ENCODE measurements at regions not wholly inside any gene's neighbourhood (a gene's known extent, or its start where the extent isn't known, plus 50 kb on each side); places are given as distances from the start of the nearest gene placed in this dataset.
"Not testable (repeated sequence)": the region's sequence is repeated elsewhere in the genome, so short reads cannot be mapped to it uniquely, and the experiment has no call there.

DNA sequence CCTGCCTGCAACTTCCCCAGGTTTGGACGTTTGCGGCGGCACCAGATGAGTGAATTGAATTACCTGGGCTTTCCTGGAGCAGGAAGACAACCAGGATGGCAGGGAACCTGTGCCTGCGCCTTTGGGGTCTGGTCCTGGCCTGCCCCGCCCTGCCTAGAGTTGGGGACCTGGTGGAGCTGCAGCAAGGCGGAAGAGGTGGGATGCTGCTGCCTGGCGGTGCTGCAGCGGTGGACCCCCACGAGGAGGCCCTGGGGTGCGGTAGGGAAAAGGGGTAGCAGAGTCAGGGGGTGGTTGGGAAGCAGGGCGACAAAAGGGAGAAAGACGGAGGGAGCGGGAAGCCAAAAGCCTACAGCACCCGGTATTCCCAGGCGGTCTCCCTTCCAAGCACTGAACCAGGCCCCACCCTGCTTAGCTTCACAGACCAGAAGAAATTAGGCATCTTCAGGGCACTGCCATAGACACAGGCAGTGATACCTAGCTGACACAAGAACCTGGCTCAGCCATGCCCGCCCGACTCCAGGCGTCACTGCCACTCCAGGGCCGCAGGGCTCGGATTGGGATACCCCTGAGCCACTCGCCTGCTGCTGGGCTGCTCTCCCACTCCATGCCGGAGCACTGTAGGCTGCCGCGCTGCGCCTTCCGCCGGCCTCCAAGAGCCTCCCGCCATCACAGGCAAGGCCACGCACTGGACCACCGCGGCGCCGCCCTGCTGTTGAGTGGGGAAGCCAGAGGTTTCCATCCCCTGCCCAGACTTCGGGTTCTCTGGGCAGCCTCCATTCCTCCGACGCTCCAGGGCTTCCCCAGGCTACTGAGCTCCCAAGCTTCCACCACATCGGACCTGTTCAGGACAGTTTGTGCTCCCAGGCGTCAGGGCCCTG is 155.2 kb upstream of the ALG10B start:
- in situ Hi-C loops (cut with MboI; ENCODE audit: low pct_unique_long_range_greater_than_20kb, low sequenced_read_pairs, unreplicated experiment): no loop called here
- peak; percentile 12 for DNase-seq (ENCODE audit: low spot score)
- TF ChIP-seq, protein P1, sequence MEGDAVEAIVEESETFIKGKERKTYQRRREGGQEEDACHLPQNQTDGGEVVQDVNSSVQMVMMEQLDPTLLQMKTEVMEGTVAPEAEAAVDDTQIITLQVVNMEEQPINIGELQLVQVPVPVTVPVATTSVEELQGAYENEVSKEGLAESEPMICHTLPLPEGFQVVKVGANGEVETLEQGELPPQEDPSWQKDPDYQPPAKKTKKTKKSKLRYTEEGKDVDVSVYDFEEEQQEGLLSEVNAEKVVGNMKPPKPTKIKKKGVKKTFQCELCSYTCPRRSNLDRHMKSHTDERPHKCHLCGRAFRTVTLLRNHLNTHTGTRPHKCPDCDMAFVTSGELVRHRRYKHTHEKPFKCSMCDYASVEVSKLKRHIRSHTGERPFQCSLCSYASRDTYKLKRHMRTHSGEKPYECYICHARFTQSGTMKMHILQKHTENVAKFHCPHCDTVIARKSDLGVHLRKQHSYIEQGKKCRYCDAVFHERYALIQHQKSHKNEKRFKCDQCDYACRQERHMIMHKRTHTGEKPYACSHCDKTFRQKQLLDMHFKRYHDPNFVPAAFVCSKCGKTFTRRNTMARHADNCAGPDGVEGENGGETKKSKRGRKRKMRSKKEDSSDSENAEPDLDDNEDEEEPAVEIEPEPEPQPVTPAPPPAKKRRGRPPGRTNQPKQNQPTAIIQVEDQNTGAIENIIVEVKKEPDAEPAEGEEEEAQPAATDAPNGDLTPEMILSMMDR (IDR thresholded peaks at IDR 0.05; ENCODE audit: extremely low read depth, insufficient read depth, missing control alignments): no peak

DNA sequence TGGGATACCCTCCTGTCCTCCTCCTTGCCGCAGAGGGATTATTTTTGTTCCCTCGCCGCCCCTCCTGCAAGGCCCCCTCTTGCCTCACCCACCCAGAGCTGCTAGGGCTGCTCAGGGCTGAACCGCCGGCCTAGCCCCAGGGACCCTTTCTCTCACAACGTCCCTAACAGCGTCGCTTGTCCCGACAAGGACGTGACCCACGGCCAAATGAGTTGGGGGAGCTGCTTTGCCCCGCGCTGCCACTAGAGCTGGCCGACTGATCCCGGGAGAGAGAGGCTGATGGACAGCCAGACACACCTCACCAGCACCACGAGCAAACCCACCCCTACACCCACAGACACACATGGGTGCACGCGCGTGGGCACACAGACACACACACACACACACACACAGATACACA is 154.6 kb upstream of the ALG10B start:
- in situ Hi-C loops (cut with MboI; ENCODE audit: low pct_unique_long_range_greater_than_20kb, low sequenced_read_pairs, unreplicated experiment): no loop called here
- DNase-seq (ENCODE audit: low spot score): no peak
- TF ChIP-seq, protein P1 (IDR thresholded peaks at IDR 0.05; ENCODE audit: extremely low read depth, insufficient read depth, missing control alignments): no peak

DNA sequence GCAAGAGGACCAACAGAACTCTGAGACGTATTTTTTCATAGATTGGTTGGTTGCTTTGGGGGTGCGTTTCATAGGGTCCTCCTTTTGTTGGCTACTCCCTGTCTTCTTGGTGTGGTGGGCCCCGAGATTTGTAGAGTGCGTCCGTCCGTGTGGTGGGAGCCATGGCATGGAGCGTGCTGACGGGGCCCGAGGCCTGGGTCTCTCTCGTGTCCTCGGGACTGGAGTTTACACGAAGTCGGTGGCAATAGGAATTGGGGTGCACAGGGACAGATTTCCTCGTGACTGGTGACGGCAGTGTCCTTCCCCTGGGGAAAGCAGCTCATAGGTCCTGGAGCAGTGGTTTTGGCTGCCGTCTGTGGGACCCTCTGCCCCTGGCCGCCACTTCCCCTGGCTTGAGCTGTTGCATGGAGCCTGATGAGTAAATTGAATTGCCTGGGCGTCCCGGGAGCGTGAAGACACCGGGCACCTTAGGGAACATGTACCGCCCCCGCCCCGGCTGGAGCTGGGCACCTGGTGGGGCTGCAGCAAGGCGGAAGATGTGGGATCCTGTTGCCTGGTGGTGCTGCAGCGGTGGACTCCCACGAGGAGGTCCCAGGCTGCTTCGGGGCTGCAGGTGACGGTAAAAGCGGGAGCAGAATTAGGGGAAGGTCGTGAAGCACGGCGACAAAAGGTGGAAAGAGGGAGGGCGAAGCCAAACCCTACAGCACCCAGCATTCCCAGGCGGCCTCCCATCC is 153.7 kb upstream of the ALG10B start:
- TF ChIP-seq, protein P1 (IDR thresholded peaks at IDR 0.05; ENCODE audit: extremely low read depth, insufficient read depth, missing control alignments): no peak
- DNase-seq (ENCODE audit: low spot score): no peak
- in situ Hi-C loops (cut with MboI; ENCODE audit: low pct_unique_long_range_greater_than_20kb, low sequenced_read_pairs, unreplicated experiment): no loop called here

DNA sequence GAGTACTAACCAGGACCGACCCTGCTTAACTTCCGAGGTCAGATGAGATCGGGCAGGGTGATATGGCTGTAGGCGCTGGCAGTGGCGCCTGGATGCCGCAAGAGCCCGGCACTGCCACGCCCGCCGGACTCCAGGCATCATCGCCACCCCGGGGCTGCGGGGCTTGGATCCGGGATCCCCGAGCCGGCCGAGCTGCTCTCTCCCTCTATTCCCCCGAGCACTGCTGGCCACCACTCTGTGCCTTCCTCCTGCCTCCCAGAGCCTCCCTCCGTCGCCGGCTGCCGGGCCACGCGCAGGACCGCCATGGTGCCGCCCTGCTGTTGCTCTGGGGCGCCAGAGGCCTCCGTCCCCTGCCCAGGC is 153.2 kb upstream of the ALG10B start:
- in situ Hi-C loops (cut with MboI; ENCODE audit: low pct_unique_long_range_greater_than_20kb, low sequenced_read_pairs, unreplicated experiment): no loop called here
- no peak for DNase-seq (ENCODE audit: low spot score)
- TF ChIP-seq, protein P1 (IDR thresholded peaks at IDR 0.05; ENCODE audit: extremely low read depth, insufficient read depth, missing control alignments): no peak

DNA sequence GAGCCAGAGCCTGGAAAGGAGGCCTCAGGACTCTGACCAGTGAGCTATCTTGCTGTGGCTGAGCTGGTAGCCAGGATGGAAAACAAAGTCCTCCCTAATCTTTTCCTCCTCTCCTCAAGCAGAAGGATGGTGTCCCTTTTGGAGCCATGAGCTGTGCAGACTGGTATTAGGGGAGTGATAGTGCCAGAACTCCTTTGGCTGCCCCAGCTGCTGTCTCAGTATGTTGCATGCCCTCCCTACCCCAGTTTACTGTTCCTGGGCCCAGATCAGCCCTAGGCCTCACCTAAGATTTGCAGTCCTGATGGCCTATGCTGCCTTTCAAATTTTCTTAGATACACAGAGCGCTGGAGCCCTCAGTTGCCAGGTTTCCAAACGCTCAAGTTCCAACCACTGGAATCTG is 150.3 kb upstream of the ALG10B start:
- TF ChIP-seq, protein P1 (IDR thresholded peaks at IDR 0.05; ENCODE audit: extremely low read depth, insufficient read depth, missing control alignments): no peak
- in situ Hi-C loops (cut with MboI; ENCODE audit: low pct_unique_long_range_greater_than_20kb, low sequenced_read_pairs, unreplicated experiment): no loop called here
- DNase-seq (ENCODE audit: low spot score): no peak

DNA sequence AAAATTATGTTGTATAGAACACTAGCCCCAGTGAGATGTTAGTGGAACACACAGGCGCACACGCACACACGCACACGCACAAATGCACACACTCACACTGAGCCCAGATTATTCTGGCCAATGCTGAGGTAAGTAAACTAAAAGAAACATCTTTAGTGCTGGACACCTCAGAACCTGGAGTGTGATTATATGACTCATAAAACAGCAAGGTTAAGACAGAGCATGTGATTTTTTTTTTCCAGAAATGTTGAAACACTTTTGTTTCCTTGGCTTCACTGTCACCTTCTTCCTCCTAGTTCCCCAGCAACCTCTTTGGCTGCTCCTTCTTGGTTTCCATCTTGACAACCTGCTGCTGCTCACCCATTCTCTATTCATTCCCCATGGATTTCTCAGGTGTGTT is 141.0 kb upstream of the ALG10B start:
- in situ Hi-C loops (cut with MboI; ENCODE audit: low pct_unique_long_range_greater_than_20kb, low sequenced_read_pairs, unreplicated experiment): no loop called here
- TF ChIP-seq, protein P1 (IDR thresholded peaks at IDR 0.05; ENCODE audit: extremely low read depth, insufficient read depth, missing control alignments): no peak
- no peak for DNase-seq (ENCODE audit: low spot score)

DNA sequence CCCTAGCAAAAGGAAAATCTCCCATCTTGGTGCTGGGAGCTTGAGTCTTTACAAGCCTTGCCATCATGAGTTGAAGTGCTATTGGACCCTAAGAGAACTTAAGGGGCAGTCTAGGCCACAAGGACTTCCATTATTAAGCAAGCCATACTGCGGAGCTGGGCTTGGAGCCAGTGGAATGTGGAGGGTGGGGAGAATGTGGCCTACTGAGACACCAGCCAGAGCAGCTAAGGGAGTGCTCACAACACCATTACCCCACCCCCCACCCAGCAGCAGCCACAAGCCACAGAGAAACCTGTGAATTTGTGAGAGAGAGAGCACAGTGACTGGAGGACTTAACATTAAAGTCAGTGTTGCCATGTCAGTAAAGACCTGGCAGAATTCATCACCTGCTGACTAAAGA is 133.0 kb upstream of the ALG10B start:
- DNase-seq (ENCODE audit: low spot score); in situ Hi-C loops (cut with MboI; ENCODE audit: low pct_unique_long_range_greater_than_20kb, low sequenced_read_pairs, unreplicated experiment): not testable (repeated sequence)

DNA sequence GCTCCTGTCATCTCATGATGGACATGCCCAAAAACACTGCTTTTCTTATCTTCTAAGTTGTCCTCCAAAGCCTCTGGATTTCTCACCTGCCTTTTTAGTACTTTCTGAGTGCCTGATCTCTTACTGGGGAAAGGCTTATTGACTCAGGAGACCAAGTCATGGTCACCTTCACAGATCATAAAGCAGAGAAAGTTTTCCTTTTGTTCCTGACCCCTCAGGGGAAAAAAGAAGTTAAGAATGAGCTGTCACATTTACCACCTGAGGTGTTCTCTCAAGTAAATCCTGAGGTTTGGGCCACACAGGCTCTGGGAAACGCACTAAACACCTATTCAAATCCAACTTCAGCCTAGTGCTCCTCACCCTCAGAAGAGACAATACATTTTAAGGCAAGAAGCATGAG is 119.3 kb upstream of the ALG10B start:
- in situ Hi-C loops (cut with MboI; ENCODE audit: low pct_unique_long_range_greater_than_20kb, low sequenced_read_pairs, unreplicated experiment); DNase-seq (ENCODE audit: low spot score): not testable (repeated sequence)
